Psoas muscle (tissue), 7 donors: ENCODE measurements at regions not wholly inside any gene's neighbourhood (a gene's known extent, or its start where the extent isn't known, plus 50 kb on each side); places are given as distances from the start of the nearest gene placed in this dataset.

ENCODE experiments used
- ATAC-seq, 4 donors: fragments of 200-7000 bp; cut with Tn5 transposase; one replicate each; pipeline ENCODE4 v1.9.1; 2020; ENCODE audit warnings: moderate library complexity in 3 of 4, mild to moderate bottlenecking in 2 of 4
- DNase-seq, 2 donors: peaks; one replicate each; pipeline ENCODE4 v3.0.0-alpha.2; 2020
- H3K27ac ChIP-seq: fragments of 200-600 bp; one replicate; pipeline ENCODE4 v1.8.0; 2022
- H3K27me3 ChIP-seq, 3 donors: fragments of 200-600 bp in 1 of 3; one replicate each; pipeline versions ENCODE4 v1.6.1 to v1.8.0; 2013 to 2022; ENCODE audit warnings: low read length in 2 of 3, mild to moderate bottlenecking in 2 of 3, moderate library complexity in 1 of 3; ENCODE audit not compliant: insufficient read depth in 3 of 3
- H3K36me3 ChIP-seq, 2 donors: fragments of 200-600 bp in 1 of 2; one replicate each; pipeline versions ENCODE4 v1.6.1 to v1.8.0; 2013 to 2022; ENCODE audit warnings: low read depth in 1 of 2, mild to moderate bottlenecking in 1 of 2, moderate library complexity in 1 of 2; ENCODE audit not compliant: insufficient read depth in 1 of 2
- H3K4me1 ChIP-seq: fragments of 200-600 bp; one replicate; pipeline ENCODE4 v1.8.0; 2022
- H3K4me3 ChIP-seq: fragments of 200-600 bp; one replicate; pipeline ENCODE4 v1.8.0; 2022; ENCODE audit warnings: mild to moderate bottlenecking
- H3K9me3 ChIP-seq: fragments of 200-600 bp; one replicate; pipeline ENCODE4 v1.8.0; 2022
- WGBS, 3 donors: extraction: QIAGEN DNeasy Blood & Tissue Kit; methylation state at CpG; one replicate each; pipeline versions ENCODE4 v1.1.6 to v1.1.7; 2013; 5-methylcytosine and 5-hydroxymethylcytosine counted together
- intact Hi-C, 2 donors: fragments of 100-400 bp; cut with DNase I; formaldehyde crosslinking; loops; one replicate each; pipeline versions ENCODE4 v1.11.0 to v1.14.2; 2022
- TF ChIP-seq, protein P1 (sequence below): fragments of 200-600 bp; IDR thresholded peaks from one replicate; pipeline ENCODE4 v1.8.0; 2022; ENCODE audit warnings: antibody characterized with exemption
- donor health status: healthy with polysubstance abuse.
- donor health status: DM: no; HTN: no; CAD: no; lungs with moderate emphysema.
- donor health status: Bipolar disorder and iron deficiency.
- donor health status: healthy.
- donor health status: DM: yes; HTN: yes; CAD: no.
- donor health status: DM: no; HTN: no; CAD: no.
- donor health status: DM: yes; HTN: yes; CAD: no.

DNA sequence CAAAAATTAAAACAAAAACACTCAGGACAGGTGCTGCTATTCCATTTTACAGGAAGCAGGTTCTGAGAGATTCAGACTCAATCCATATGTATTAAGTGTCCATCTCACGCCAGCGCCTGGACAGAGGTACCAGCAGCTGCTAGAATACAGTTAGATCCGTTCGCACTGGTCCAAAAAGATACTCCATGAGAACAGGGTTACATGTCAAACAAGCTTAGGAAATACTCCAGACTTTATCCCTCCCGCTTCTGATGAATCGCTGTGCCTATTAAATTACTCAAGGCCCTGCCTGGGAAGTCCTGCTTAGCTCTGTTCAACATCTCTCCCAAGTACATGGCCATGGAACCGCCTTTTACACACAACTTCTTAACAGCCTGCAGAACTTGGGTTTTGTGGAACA, 50.2 kb upstream of the SLC35C1 start:
- Histone ChIP-seq H3K27ac (no peak overlapping the region), H3K9me3 (no peaks in the 10 kb centered on the region), H3K4me3 (no peak overlapping the region), H3K36me3 (no peaks in the 10 kb centered on the region), H3K27me3 (no peaks in the 10 kb centered on the region), H3K4me1 (no peaks in the 10 kb centered on the region)
- 69 to 87% (median 85%) methylated on average over 7 of the region's 7 CpGs for WGBS, 3 donors
- TF ChIP-seq, protein P1, sequence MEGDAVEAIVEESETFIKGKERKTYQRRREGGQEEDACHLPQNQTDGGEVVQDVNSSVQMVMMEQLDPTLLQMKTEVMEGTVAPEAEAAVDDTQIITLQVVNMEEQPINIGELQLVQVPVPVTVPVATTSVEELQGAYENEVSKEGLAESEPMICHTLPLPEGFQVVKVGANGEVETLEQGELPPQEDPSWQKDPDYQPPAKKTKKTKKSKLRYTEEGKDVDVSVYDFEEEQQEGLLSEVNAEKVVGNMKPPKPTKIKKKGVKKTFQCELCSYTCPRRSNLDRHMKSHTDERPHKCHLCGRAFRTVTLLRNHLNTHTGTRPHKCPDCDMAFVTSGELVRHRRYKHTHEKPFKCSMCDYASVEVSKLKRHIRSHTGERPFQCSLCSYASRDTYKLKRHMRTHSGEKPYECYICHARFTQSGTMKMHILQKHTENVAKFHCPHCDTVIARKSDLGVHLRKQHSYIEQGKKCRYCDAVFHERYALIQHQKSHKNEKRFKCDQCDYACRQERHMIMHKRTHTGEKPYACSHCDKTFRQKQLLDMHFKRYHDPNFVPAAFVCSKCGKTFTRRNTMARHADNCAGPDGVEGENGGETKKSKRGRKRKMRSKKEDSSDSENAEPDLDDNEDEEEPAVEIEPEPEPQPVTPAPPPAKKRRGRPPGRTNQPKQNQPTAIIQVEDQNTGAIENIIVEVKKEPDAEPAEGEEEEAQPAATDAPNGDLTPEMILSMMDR, result no peak
- DNase-seq, result no peak
- ATAC-seq, result peak in 2 of 4 donors; percentile 19 to 42
- intact Hi-C loops, result no loop called here

DNA sequence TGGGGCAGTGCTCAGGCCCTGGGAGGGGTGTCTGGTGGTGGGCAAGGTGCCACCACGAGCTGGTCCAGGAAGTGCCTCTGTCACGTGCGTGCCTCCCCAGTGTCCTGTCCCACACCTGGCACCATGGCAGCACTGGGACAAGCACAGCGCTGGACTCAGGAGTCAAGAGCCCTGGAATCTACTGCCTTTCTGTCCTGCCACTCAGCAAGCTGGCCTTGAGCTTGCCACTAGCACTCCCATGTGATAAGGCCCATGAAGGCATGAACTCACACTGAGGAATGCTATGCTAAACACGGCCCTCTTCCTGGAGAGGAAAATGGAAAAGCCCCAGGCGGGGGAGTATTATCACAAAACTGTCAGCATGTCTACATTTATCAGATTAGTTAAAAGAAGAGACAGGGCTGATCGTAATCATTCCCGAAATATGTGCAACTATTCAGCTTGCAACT, 50.7 kb upstream of the SLC35C1 start:
- TF ChIP-seq, protein P1, result no peak
- no peak overlapping the region for H3K27ac ChIP-seq
- DNase-seq (no peak), ATAC-seq (peak; percentile 18 to 59 (median 40))
- no peaks in the 10 kb centered on the region for H3K9me3 ChIP-seq
- H3K36me3 ChIP-seq, result no peaks in the 10 kb centered on the region
- H3K27me3 ChIP-seq, result no peaks in the 10 kb centered on the region
- 65 to 76% (median 71%) methylated on average over 8 of the region's 8 CpGs for WGBS, 3 donors
- no peaks in the 10 kb centered on the region for H3K4me1 ChIP-seq
- intact Hi-C loops, result no loop called here
- H3K4me3 ChIP-seq, result no peak overlapping the region

DNA sequence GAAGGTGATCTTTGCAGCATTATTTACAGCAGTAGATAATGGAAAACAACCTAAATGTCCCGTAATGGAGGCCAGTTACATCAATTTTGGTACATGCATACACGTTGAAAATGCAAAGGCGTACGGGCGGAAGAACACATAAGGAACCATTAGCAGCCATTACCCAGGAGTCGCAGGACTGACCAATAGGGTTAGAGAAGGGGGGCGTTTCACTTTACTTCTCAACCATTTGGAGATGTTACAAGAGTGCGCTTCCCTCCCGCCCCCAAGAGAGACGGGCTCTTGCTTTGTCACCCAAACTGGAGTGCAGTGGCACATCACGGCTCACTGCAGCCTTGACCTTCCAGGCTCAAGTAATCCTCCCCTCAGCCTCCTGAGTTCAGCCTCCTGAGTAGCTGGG, 52.8 kb upstream of the SLC35C1 start:
- intact Hi-C loops, result no loop called here
- DNase-seq (no peak), ATAC-seq (no peak)
- Histone ChIP-seq H3K9me3 (no peaks in the 10 kb centered on the region), H3K4me3 (no peak overlapping the region), H3K27ac (no peak overlapping the region), H3K27me3 (no peaks in the 10 kb centered on the region), H3K36me3 (no peaks in the 10 kb centered on the region), H3K4me1 (no peaks in the 10 kb centered on the region)
- TF ChIP-seq, protein P1, result no peak
- 87 to 89% (median 88%) methylated on average over 11 of the region's 11 CpGs for WGBS, 3 donors

DNA sequence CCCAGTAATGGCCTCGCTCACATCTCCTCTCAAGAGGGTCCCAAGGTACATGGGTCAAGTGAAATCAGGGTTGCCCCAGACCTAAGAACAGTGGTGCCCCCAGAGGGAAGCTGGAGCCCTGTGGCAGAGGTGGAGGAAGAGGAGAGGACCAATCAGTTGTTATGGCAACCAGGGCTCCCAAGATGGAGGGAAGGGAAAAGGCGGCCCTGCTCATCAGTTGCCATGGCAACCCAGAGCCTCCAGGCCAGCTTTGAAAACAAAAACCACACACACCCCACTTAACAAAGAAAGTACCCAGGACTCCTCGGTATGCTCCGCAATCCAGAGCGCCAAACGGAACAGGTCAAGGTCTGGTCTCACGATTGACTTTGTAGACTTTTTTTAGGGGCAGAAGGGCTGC, 53.5 kb upstream of the SLC35C1 start:
- DNase-seq, result no peak
- TF ChIP-seq, protein P1, result no peak
- no peaks in the 10 kb centered on the region for H3K9me3 ChIP-seq
- H3K36me3 ChIP-seq, result no peaks in the 10 kb centered on the region
- H3K27me3 ChIP-seq, result no peaks in the 10 kb centered on the region
- ATAC-seq, result no peak
- intact Hi-C loops, result no loop called here
- no peaks in the 10 kb centered on the region for H3K4me1 ChIP-seq
- H3K27ac ChIP-seq, result no peak overlapping the region
- WGBS, 3 donors, result 56 to 72% (median 69%) methylated on average over 7 of the region's 7 CpGs
- H3K4me3 ChIP-seq, result no peak overlapping the region

DNA sequence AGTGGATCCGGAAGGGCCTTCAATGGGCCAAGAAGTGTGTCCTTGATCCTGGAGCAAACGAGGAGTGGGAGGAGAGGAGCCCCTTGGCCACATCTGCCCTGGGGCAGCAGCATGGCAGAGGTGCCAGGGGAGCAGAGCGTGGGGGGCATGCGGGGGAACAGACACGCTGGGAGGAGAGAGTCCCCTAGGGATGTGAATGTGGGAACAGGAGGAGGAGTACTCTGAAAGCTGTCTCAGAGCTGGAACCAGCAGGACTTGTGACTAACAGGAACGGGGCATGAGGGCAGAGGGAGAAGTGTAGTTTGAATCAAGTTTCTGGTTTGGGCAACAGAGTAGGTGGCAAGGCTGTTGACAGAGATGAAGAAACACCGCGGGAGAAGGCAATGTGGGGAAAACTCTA, 54.5 kb upstream of the SLC35C1 start:
- H3K27me3 ChIP-seq, result no peaks in the 10 kb centered on the region
- H3K4me1 ChIP-seq, result no peaks in the 10 kb centered on the region
- no peaks in the 10 kb centered on the region for H3K36me3 ChIP-seq
- ATAC-seq, result no peak
- H3K27ac ChIP-seq, result no peak overlapping the region
- intact Hi-C loops, result no loop called here
- TF ChIP-seq, protein P1, result no peak
- H3K4me3 ChIP-seq, result no peak overlapping the region
- no peak for DNase-seq
- no peaks in the 10 kb centered on the region for H3K9me3 ChIP-seq
- 69 to 71% (median 70%) methylated on average over 8 of the region's 8 CpGs for WGBS, 3 donors
